Mammary epithelial cell (primary cell): ENCODE measurements at regions not wholly inside any gene's neighbourhood (a gene's known extent, or its start where the extent isn't known, plus 50 kb on each side); places are given as distances from the start of the nearest gene placed in this dataset.

ENCODE experiments used
- EZH2 ChIP-seq: IDR thresholded peaks from 2 replicates; pipeline ENCODE4 v1.6.1; 2012; ENCODE audit warnings: low read length, inconsistent platforms, borderline replicate concordance
- TF ChIP-seq, protein P1 (sequence below), 2 donors: IDR thresholded peaks in 1 of 2; conservative IDR thresholded peaks in 1 of 2; 2 replicates each; pipeline ENCODE4 v1.5.1; 2011 to 2012; ENCODE audit warnings: inconsistent platforms in 2 of 2, low read length in 2 of 2, mild to moderate bottlenecking in 2 of 2, control low read depth in 1 of 2, low read depth in 1 of 2; ENCODE audit not compliant: insufficient read depth in 1 of 2; ENCODE audit errors: extremely low read depth in 1 of 2

DNA sequence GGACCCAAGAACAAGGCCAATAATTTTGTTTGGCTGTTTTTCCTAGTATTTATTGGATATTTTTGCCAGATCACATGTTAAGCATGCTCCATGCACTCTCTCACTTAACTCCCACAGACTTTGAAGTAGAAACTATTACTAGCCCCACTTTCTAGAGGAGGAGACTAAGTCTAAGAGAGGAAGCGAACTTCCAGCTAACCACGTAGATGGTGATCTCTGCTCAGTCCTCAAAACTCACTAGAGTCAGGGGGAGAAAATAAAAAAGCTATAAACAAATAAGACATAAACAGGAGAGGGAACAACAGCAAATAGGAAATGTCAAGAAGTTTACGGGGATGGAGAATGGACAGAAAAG lies 481.0 kb upstream of the PROK2 start:
- TF ChIP-seq, protein P1, sequence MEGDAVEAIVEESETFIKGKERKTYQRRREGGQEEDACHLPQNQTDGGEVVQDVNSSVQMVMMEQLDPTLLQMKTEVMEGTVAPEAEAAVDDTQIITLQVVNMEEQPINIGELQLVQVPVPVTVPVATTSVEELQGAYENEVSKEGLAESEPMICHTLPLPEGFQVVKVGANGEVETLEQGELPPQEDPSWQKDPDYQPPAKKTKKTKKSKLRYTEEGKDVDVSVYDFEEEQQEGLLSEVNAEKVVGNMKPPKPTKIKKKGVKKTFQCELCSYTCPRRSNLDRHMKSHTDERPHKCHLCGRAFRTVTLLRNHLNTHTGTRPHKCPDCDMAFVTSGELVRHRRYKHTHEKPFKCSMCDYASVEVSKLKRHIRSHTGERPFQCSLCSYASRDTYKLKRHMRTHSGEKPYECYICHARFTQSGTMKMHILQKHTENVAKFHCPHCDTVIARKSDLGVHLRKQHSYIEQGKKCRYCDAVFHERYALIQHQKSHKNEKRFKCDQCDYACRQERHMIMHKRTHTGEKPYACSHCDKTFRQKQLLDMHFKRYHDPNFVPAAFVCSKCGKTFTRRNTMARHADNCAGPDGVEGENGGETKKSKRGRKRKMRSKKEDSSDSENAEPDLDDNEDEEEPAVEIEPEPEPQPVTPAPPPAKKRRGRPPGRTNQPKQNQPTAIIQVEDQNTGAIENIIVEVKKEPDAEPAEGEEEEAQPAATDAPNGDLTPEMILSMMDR (conservative IDR thresholded peaks at IDR 0.05 in 1 of 2, IDR thresholded peaks at IDR 0.05 in 1 of 2; ENCODE audit: extremely low read depth in 1 of 2, insufficient read depth in 1 of 2, low read depth in 1 of 2, low read length in 2 of 2), result no peak
- TF ChIP-seq EZH2, result no peak
